K562 (cell line): ENCODE measurements at regions not wholly inside any gene's neighbourhood (a gene's known extent, or its start where the extent isn't known, plus 50 kb on each side); places are given as distances from the start of the nearest gene placed in this dataset.

Experiments
- DNMT1 ChIP-seq: fragments of 450-650 bp; IDR thresholded peaks from 2 replicates; pipeline ENCODE4 v1.6.1; 2016; ENCODE audit warnings: antibody characterized with exemption, mild to moderate bottlenecking
- EZH2 ChIP-seq: IDR thresholded peaks from 2 replicates; pipeline ENCODE4 v1.6.1; 2012; ENCODE audit warnings: low read depth, mild to moderate bottlenecking, inconsistent platforms, low read length, borderline replicate concordance
- FOXA3 ChIP-seq, 2 experiments: fragments of 450-650 bp in 1 of 2; sonication (generic) in 1 of 2; formaldehyde crosslinking; IDR thresholded peaks in 1 of 2; conservative IDR thresholded peaks in 1 of 2; 2 replicates each; pipeline versions ENCODE4 v1.4.0 to v1.8.0; 2020 to 2022; ENCODE audit warnings: mild to moderate bottlenecking in 2 of 2, missing genetic modification reagents in 1 of 2
- ZBTB7A ChIP-seq: IDR thresholded peaks from 2 replicates; pipeline ENCODE4 v1.6.1; 2011; ENCODE audit warnings: low read depth, mild to moderate bottlenecking, low read length, moderate library complexity, borderline replicate concordance; ENCODE audit not compliant: control insufficient read depth
- TF ChIP-seq, protein P1 (sequence below), 2 experiments: fragments of 450-650 bp in 1 of 2; sonication (generic) in 1 of 2; formaldehyde crosslinking in 1 of 2; IDR thresholded peaks in 1 of 2; conservative IDR thresholded peaks in 1 of 2; 2 replicates each; pipeline versions ENCODE4 v1.6.1 to v1.8.1; 2016 to 2023; ENCODE audit warnings: mild to moderate bottlenecking in 2 of 2, moderate library complexity in 2 of 2, inconsistent platforms in 1 of 2, missing genetic modification reagents in 1 of 2

- TF ChIP-seq ZBTB7A (no peak), EZH2 (no peak), DNMT1 (no peak), FOXA3 (CRISPR knock-in tag; conservative IDR thresholded peaks at IDR 0.05 in 1 of 2, IDR thresholded peaks at IDR 0.05 in 1 of 2) (no peak)
- TF ChIP-seq, protein P1, sequence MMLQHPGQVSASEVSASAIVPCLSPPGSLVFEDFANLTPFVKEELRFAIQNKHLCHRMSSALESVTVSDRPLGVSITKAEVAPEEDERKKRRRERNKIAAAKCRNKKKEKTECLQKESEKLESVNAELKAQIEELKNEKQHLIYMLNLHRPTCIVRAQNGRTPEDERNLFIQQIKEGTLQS (IDR thresholded peaks at IDR 0.05) = no peak
- TF ChIP-seq, protein P1 (CRISPR knock-in tag; conservative IDR thresholded peaks at IDR 0.05) = no peak
These were observed 65.4 kb downstream of the MRPL32 start for GRCh38 chr7:42997611-42998010.
